CD4-positive, alpha-beta T cell treated with Interleukin-15 for 1 hour (primary cell): ENCODE measurements at regions not wholly inside any gene's neighbourhood (a gene's known extent, or its start where the extent isn't known, plus 50 kb on each side); places are given as distances from the start of the nearest gene placed in this dataset.
"Not testable (repeated sequence)": the region's sequence is repeated elsewhere in the genome, so short reads cannot be mapped to it uniquely, and the experiment has no call there.

Experiments used
- DNase-seq: peaks from one replicate; pipeline ENCODE4 v3.0.0-alpha.2; 2020

GRCh38 chr15:25171111-25171811 lies 216.5 kb downstream of the SNRPN start:
- DNase-seq, result peak; percentile 13

- peak; percentile 10 for DNase-seq
Observed at GRCh38 chr15:25171856-25172687, 217.3 kb downstream of the SNRPN start.

- peak; percentile 8 for DNase-seq
Observed at GRCh38 chr15:25172691-25173090, 217.9 kb downstream of the SNRPN start.

- peak; percentile 5 for DNase-seq
Observed at GRCh38 chr15:25173241-25174028, 218.6 kb downstream of the SNRPN start.

GRCh38 chr15:25174149-25174548 lies 219.4 kb downstream of the SNRPN start:
- DNase-seq, result not testable (repeated sequence)

GRCh38 chr15:25175033-25175788 lies 220.4 kb downstream of the SNRPN start:
- DNase-seq, result peak; percentile 12

- peak; percentile 16 for DNase-seq
Observed at GRCh38 chr15:25175789-25176615, 221.2 kb downstream of the SNRPN start.

- DNase-seq, result peak; percentile 3
Observed at GRCh38 chr15:25176616-25176923, 221.8 kb downstream of the SNRPN start.

GRCh38 chr15:25176991-25177954 lies 222.5 kb downstream of the SNRPN start:
- DNase-seq, result peak; percentile 12

GRCh38 chr15:25177955-25178801 lies 223.4 kb downstream of the SNRPN start:
- DNase-seq, result peak; percentile 16

- peak; percentile 10 for DNase-seq
Observed at GRCh38 chr15:25178835-25179672, 224.3 kb downstream of the SNRPN start.

GRCh38 chr15:25179673-25180511 lies 225.1 kb downstream of the SNRPN start:
- peak; percentile 15 for DNase-seq

- peak; percentile 12 for DNase-seq
Observed at GRCh38 chr15:25180606-25181292, 226.0 kb downstream of the SNRPN start.

- peak; percentile 6 for DNase-seq
Observed at GRCh38 chr15:25181293-25182097, 226.7 kb downstream of the SNRPN start.

- DNase-seq, result no peak
Observed at GRCh38 chr15:25182098-25182478, 227.3 kb downstream of the SNRPN start.
